Eye (tissue), 1 donor: ENCODE measurements at regions not wholly inside any gene's neighbourhood (a gene's known extent, or its start where the extent isn't known, plus 50 kb on each side); places are given as distances from the start of the nearest gene placed in this dataset.
"Not testable (repeated sequence)": the region's sequence is repeated elsewhere in the genome, so short reads cannot be mapped to it uniquely, and the experiment has no call there.

ENCODE experiments used
- DNase-seq: peaks from one replicate; pipeline ENCODE4 v3.0.0-alpha.2; 2015

DNA sequence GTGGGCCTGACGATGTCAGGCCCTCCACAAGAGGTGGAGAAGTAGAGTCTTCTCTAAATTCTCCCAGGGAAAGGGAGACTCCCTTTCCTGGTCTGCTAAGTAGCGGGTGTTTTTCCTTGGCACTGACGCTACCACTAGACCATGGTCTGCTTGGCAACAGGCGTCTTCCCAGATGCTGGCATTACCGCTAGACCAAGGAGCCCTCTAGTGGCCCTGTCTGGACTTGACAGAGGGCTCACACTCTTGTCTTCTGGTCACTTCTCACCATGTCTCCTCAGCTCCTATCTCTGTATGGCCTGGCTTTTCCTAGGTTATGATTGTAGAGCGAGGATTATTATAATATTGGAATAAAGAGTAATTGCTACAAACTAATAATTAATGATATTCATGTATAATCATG, 51.1 kb upstream of the RASSF6 start:
- DNase-seq: not testable (repeated sequence)

- no peak for DNase-seq
Observed at GRCh38 chr4:73673286-73673685, 53.0 kb upstream of the RASSF6 start.

- no peak for DNase-seq
Observed at GRCh38 chr4:73674451-73674919, 54.2 kb upstream of the RASSF6 start.

DNA sequence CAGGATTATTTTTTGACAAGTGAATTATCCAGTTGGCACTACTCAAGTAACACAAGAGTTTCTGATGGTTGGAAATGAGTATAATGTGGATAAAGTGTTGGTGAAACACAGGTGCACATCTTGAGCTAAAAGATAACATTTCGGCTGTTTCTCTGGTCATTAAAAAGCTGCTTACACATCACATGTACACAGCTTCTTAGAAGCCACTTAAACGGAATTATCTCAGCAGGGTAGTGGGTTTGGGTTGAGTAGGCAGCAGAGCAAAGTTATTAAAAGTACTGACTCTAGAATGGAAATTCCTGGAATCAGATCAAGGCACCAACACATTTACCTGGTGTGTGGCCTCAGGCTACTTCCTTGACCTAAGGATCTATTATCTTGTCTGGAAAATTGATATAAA, 55.4 kb upstream of the RASSF6 start:
- no peak for DNase-seq

GRCh38 chr4:73676136-73676535, 55.9 kb upstream of the RASSF6 start:
- DNase-seq: no peak

- DNase-seq: peak; percentile 37
Observed at GRCh38 chr4:73676861-73677323, 56.7 kb upstream of the RASSF6 start.

DNA sequence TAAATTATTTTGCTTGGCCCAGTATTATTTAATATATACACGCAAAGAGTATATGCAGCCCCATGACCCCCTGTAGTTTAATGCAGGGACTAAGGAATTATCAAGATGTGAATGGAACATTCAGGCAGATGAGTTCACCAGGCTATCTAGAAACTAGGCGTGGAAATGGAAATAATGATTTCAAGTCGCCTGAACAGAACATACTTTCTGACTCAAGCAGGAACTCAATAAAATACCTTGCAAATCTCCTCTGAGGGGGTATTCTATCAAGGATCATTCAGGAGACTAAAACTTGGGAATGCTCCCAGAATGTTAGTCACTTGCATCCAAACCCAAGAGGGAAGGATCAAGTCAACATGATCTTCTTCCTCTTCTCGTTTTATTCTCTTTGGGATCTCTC, 59.6 kb upstream of the RASSF6 start:
- DNase-seq: no peak

GRCh38 chr4:73681776-73682175, 58.6 kb upstream of the CXCL8 start:
- no peak for DNase-seq

DNA sequence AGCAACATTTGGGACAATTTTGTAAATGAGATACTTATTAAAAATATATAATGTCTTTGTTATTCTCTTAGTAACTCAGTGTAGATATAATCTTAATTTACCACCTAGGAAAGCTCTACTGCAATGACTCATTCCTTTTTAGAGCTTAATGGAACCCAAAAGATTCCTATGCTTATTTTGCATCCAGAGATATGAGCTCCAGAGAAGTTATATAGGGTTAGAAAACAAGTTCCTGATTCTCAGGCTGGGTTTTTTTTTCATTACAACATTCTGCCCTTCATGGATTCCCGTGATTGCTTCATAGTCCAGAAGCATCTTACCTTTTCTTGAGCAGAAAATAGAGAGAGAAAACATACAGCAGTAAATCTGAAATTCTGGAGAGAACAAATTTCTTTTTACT, 57.9 kb upstream of the CXCL8 start:
- no peak for DNase-seq

GRCh38 chr4:73683033-73683432, 57.3 kb upstream of the CXCL8 start:
- no peak for DNase-seq

GRCh38 chr4:73683456-73683855, 56.9 kb upstream of the CXCL8 start:
- no peak for DNase-seq

- DNase-seq: no peak
Observed at GRCh38 chr4:73684097-73684496, 56.3 kb upstream of the CXCL8 start.

- DNase-seq: no peak
Observed at GRCh38 chr4:73685052-73685451, 55.3 kb upstream of the CXCL8 start.

DNA sequence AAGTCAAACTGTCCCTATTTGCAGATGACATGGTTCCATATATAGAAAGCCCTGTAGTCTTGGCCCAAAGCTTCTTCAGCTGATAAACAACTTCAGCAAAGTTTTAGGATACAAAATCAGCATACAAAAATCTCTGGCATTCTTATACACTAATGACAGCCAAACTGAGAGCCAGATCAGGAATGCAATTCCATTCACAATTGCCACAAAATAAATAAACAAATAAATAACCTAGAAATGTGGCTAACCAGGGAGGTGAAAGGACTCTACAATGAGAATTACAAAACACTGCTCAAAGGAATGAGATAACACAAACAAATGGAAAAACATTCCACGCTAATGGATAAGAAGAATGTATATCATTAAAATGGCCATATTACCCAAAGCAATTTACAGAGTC, 52.9 kb upstream of the CXCL8 start:
- no peak for DNase-seq

GRCh38 chr4:73690051-73690738, 50.2 kb upstream of the CXCL8 start:
- DNase-seq: no peak
